Transverse colon (tissue), 4 donors: ENCODE measurements at regions not wholly inside any gene's neighbourhood (a gene's known extent, or its start where the extent isn't known, plus 50 kb on each side); places are given as distances from the start of the nearest gene placed in this dataset.
"Not testable (repeated sequence)": the region's sequence is repeated elsewhere in the genome, so short reads cannot be mapped to it uniquely, and the experiment has no call there.

ENCODE experiments used
- DNase-seq: peaks from one replicate; pipeline ENCODE4 v3.0.0-alpha.2; 2019
- H3K27ac ChIP-seq, 4 donors: fragments of 200-600 bp; sonication (generic); 2 replicates each; pipeline ENCODE4 v1.5.1; 2016 to 2018; ENCODE audit warnings: inconsistent platforms in 4 of 4
- H3K27me3 ChIP-seq: fragments of 200-600 bp; sonication (generic); 2 replicates; pipeline ENCODE4 v1.5.1; 2017; ENCODE audit warnings: inconsistent platforms
- H3K36me3 ChIP-seq, 4 donors: fragments of 200-600 bp; sonication (generic); 2 replicates each; pipeline ENCODE4 v1.5.1; 2017 to 2019; ENCODE audit warnings: inconsistent platforms in 4 of 4
- H3K4me1 ChIP-seq, 4 donors: fragments of 200-600 bp; sonication (generic); 2 replicates each; pipeline ENCODE4 v1.5.1; 2017 to 2020; ENCODE audit warnings: inconsistent platforms in 4 of 4
- H3K4me3 ChIP-seq, 4 donors: fragments of 200-600 bp; sonication (generic); 1 replicate in 1 of 4; 2 replicates in 3 of 4; pipeline versions ENCODE4 v1.5.1 to v1.6.1; 2017 to 2019; ENCODE audit warnings: inconsistent platforms in 4 of 4
- H3K9me3 ChIP-seq, 2 donors: fragments of 200-600 bp; sonication (generic); 2 replicates each; pipeline ENCODE4 v1.5.1; 2017 to 2019; ENCODE audit warnings: inconsistent platforms in 2 of 2
- EP300 ChIP-seq: sonication (generic); formaldehyde crosslinking; IDR thresholded peaks from one replicate; pipeline ENCODE4 v1.6.1; 2017; ENCODE audit warnings: antibody characterized with exemption, low read depth
- POLR2A ChIP-seq: fragments of 450-650 bp; IDR thresholded peaks from one replicate; pipeline ENCODE4 v1.6.1; 2016; ENCODE audit warnings: antibody characterized with exemption, mild to moderate bottlenecking, moderate library complexity
- POLR2AphosphoS5 ChIP-seq, 3 donors: sonication (generic); formaldehyde crosslinking; IDR thresholded peaks; one replicate each; pipeline ENCODE4 v1.6.1; 2016; ENCODE audit warnings: antibody characterized with exemption in 3 of 3
- WGBS, 2 donors: methylation state at CpG; one replicate each; pipeline ENCODE4 v1.1.5; 2018; ENCODE audit warnings: low coverage in 1 of 2; 5-methylcytosine and 5-hydroxymethylcytosine counted together
- in situ Hi-C, 4 donors: fragments of 200-750 bp; cut with MboI; loops; one replicate each; pipeline versions ENCODE4 v1.15.0 to v1.15.1; 2017; ENCODE audit warnings: low sequenced_read_pairs in 3 of 4, low pct_ligation_motif_present in 1 of 4, low pct_unique_long_range_greater_than_20kb in 1 of 4
- intact Hi-C: fragments of 100-400 bp; cut with DNase I; formaldehyde crosslinking; loops from one replicate; pipeline ENCODE4 v1.15.1; 2023; ENCODE audit warnings: low total_unique reads
- TF ChIP-seq, protein P1 (sequence below), 5 experiments: fragments of 200-600 bp in 3 of 5; fragments of 450-650 bp in 2 of 5; sonication (generic) in 3 of 5; IDR thresholded peaks; 1 replicate in 2 of 5; 2 replicates in 3 of 5; pipeline ENCODE4 v1.5.1; 2016 to 2017; ENCODE audit warnings: antibody characterized with exemption in 5 of 5, inconsistent platforms in 3 of 5, mild to moderate bottlenecking in 2 of 5, moderate library complexity in 1 of 5

DNA sequence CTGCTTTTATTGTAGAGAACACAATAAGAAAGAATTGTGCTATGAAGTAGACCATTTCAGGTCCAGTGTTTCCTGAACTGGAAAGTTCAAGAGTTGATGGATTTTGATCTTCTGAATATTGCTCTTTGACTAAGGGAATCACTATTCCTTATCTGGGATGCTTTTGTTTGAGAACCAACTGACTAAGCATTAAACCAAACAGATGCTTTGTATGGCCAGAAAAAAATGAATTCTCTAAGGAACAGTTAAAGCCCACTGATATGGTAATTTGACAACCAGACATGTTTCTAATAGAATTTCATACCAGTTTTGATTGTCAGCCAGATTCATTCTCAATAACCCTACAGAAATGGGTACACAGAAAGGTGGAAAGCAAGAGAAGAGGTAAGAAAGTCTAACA, 67.5 kb upstream of the CADPS start:
- H3K27me3 ChIP-seq, result no peaks in the 10 kb centered on the region
- peaks cover 0 to 27% (median 12%) of the 10 kb centered on the region in 4 donors for H3K4me1 ChIP-seq
- no peak overlapping the region for H3K4me3 ChIP-seq
- no peaks in the 10 kb centered on the region for H3K9me3 ChIP-seq
- TF ChIP-seq POLR2AphosphoS5 (IDR thresholded peaks at IDR 0.05) (no peak), POLR2A (no peak), EP300 (no peak)
- TF ChIP-seq, protein P1, sequence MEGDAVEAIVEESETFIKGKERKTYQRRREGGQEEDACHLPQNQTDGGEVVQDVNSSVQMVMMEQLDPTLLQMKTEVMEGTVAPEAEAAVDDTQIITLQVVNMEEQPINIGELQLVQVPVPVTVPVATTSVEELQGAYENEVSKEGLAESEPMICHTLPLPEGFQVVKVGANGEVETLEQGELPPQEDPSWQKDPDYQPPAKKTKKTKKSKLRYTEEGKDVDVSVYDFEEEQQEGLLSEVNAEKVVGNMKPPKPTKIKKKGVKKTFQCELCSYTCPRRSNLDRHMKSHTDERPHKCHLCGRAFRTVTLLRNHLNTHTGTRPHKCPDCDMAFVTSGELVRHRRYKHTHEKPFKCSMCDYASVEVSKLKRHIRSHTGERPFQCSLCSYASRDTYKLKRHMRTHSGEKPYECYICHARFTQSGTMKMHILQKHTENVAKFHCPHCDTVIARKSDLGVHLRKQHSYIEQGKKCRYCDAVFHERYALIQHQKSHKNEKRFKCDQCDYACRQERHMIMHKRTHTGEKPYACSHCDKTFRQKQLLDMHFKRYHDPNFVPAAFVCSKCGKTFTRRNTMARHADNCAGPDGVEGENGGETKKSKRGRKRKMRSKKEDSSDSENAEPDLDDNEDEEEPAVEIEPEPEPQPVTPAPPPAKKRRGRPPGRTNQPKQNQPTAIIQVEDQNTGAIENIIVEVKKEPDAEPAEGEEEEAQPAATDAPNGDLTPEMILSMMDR (IDR thresholded peaks at IDR 0.05), result no peak
- no peaks in the 10 kb centered on the region for H3K36me3 ChIP-seq
- in situ Hi-C loops, result no loop called here
- DNase-seq, result no peak
- H3K27ac ChIP-seq, result no peak overlapping the region
- intact Hi-C loops, result no loop called here

- 70 to 79% methylated on average over 4 of the region's 4 CpGs for WGBS, 2 donors
- Histone ChIP-seq H3K27me3 (no peaks in the 10 kb centered on the region), H3K36me3 (no peaks in the 10 kb centered on the region), H3K9me3 (no peaks in the 10 kb centered on the region), H3K4me3 (no peak overlapping the region), H3K4me1 (no peaks in the 10 kb centered on the region), H3K27ac (no peak overlapping the region)
- in situ Hi-C loops, result no loop called here
- intact Hi-C loops, result no loop called here
- TF ChIP-seq POLR2A, result no peak
- TF ChIP-seq, protein P1 (IDR thresholded peaks at IDR 0.05), result no peak
- TF ChIP-seq EP300, result no peak
- no peak for TF ChIP-seq POLR2AphosphoS5 (IDR thresholded peaks at IDR 0.05)
- no peak for DNase-seq
Observed at GRCh38 chr3:62948921-62949320, 73.7 kb upstream of the CADPS start.

GRCh38 chr3:62950210-62950609, 75.0 kb upstream of the CADPS start:
- Histone ChIP-seq H3K27ac (no peak overlapping the region), H3K27me3 (no peaks in the 10 kb centered on the region), H3K36me3 (no peaks in the 10 kb centered on the region), H3K4me3 (no peak overlapping the region), H3K9me3 (no peaks in the 10 kb centered on the region), H3K4me1 (no peaks in the 10 kb centered on the region)
- 53 to 56% methylated on average over 4 of the region's 4 CpGs for WGBS, 2 donors
- TF ChIP-seq POLR2AphosphoS5 (IDR thresholded peaks at IDR 0.05) (no peak), POLR2A (no peak), EP300 (no peak)
- TF ChIP-seq, protein P1 (IDR thresholded peaks at IDR 0.05), result no peak
- DNase-seq, result no peak
- intact Hi-C loops (no loop called here), in situ Hi-C loops (no loop called here)

DNA sequence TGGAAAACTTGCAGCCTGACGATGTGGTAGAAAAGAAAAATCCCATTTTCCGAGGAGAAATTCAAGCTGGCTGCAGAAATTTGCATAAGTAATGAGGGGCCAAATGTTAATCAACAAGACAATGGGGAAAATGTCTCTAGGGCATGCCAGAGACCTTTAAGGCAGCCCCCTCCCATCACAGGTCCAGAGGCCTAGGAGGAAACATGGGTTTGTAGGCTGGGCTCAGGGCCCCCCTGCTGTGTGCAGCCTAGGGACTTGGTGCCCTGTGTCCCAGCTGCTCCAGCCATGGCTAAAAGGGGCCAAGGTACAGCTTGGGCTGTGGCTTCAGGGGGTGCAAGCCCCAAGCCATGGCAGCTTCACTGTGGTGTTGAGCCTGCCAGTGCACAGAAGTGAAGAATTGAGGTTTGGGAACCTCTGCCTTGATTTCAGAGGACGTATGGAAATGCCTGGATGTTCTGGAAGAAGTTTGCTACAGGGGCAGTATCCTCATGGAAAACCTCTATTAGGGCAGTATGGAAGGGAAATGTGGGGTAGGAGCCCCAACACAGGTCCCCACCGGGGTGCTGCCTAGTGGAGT, 75.9 kb upstream of the CADPS start:
- DNase-seq, result no peak
- Histone ChIP-seq H3K36me3 (no peaks in the 10 kb centered on the region), H3K4me3 (no peak overlapping the region), H3K27me3 (no peaks in the 10 kb centered on the region), H3K4me1 (no peaks in the 10 kb centered on the region), H3K9me3 (no peaks in the 10 kb centered on the region), H3K27ac (no peak overlapping the region)
- WGBS, 2 donors, result 82 to 90% methylated on average over 3 to 4 of the region's 4 CpGs
- TF ChIP-seq POLR2A (no peak), POLR2AphosphoS5 (IDR thresholded peaks at IDR 0.05) (no peak), EP300 (no peak)
- TF ChIP-seq, protein P1 (IDR thresholded peaks at IDR 0.05), result no peak
- in situ Hi-C loops (no loop called here), intact Hi-C loops (no loop called here)

DNA sequence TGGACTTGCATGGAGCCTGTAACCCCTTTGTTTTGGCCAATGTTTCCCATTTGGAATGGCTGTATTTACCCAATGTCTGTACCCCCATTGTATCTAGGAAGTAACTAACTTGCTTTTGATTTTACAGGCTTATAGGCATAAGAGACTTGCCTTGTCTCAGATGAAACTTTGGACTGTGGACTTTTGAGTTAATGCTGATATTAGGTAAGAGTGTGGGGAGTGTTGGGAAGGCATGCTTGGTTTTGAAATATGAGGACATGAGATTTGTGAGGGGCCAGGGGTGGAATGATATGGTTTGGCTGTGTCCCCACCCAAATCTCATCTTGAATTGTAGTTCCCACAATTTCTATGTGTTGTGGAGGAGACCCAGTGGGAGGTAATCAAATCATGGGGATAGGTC, 76.7 kb upstream of the CADPS start:
- H3K4me3 ChIP-seq, H3K9me3 ChIP-seq, H3K4me1 ChIP-seq, H3K27me3 ChIP-seq, intact Hi-C loops, in situ Hi-C loops, DNase-seq, H3K36me3 ChIP-seq, H3K27ac ChIP-seq: not testable (repeated sequence)
